ENCODE measurements at regions not wholly inside any gene's neighbourhood (a gene's known extent, or its start where the extent isn't known, plus 50 kb on each side); places are given as distances from the start of the nearest gene placed in this dataset.

- TF ChIP-seq SUZ12 (IDR thresholded peaks at IDR 0.05; ENCODE audit: extremely low read depth, insufficient read depth, insufficient read length), result no peak
- no peak for TF ChIP-seq YY1 (IDR thresholded peaks at IDR 0.05; ENCODE audit: insufficient read depth, insufficient read length)
- TF ChIP-seq ZNF274 (IDR thresholded peaks at IDR 0.05; ENCODE audit: low read depth, low read length), result no peak
Measured at GRCh38 chr13:99143904-99144303, 56.8 kb upstream of the UBAC2 start.

Measured in NT2/D1 (cell line).